ENCODE measurements at regions not wholly inside any gene's neighbourhood (a gene's known extent, or its start where the extent isn't known, plus 50 kb on each side); places are given as distances from the start of the nearest gene placed in this dataset.

- in situ Hi-C loops (cut with HindIII; ENCODE audit: low pct_unique_long_range_greater_than_20kb, low sequenced_read_pairs): no loop called here
- peak; percentile 58 to 71 for DNase-seq (ENCODE audit: low read depth in 1 of 2, low spot score in 1 of 2)
- TF ChIP-seq JUND (IDR thresholded peaks at IDR 0.05; ENCODE audit: low read depth): no peak
Observed at GRCh38 chr11:133787379-133788141, 57.8 kb downstream of the SPATA19 start.

DNA sequence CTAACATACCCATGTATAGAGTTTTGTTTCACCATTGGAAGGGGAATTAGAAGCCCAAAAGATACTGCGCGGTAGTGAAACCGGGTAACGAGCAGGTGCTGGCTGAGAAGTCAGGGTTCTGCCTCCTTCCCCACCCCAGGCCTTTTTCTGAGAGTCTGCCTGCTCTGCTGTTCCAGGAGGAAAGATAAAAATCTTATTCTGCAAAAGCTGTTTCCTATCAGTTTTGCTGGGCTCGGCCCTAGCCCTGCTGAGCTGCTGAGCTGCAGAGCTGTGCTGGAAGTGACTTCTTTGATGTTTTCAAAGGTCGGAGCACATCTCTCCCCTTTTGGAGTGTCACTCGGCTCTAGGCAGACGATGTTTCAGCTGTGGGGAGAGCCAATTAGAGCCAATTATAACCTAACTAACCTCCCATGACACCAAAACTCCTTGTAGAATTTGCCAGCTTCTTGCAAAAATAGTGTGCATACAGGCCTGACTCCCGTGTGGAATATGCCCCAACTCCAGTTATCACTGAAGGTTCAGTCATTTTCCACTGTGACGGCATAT is 59.4 kb downstream of the SPATA19 start:
- TF ChIP-seq JUND (IDR thresholded peaks at IDR 0.05; ENCODE audit: low read depth): no peak
- in situ Hi-C loops (cut with HindIII; ENCODE audit: low pct_unique_long_range_greater_than_20kb, low sequenced_read_pairs): no loop called here
- no peak for DNase-seq (ENCODE audit: low read depth in 1 of 2, low spot score in 1 of 2)

DNA sequence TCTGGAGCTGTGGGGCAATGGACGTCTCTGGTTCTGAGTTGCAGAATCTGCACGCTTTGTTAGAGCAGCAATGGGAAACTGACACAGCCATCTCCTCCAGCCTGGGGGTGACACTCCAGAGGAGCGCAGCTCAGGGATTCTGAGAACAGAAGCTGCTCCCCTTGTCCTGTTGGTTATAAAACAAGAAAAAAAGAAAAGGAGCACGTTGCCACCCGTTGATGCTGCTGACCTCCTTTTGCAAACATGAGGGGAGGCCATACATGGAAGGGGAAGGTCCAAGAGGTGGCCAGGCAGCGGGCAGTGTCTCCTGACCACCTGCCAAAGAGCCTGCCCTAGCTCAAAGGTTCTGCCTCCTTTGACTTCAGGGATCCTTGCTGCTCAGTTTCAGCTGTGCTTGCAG is 61.0 kb downstream of the SPATA19 start:
- in situ Hi-C loops (cut with HindIII; ENCODE audit: low pct_unique_long_range_greater_than_20kb, low sequenced_read_pairs): no loop called here
- no peak for DNase-seq (ENCODE audit: low read depth in 1 of 2, low spot score in 1 of 2)
- no peak for TF ChIP-seq JUND (IDR thresholded peaks at IDR 0.05; ENCODE audit: low read depth)

- in situ Hi-C loops (cut with HindIII; ENCODE audit: low pct_unique_long_range_greater_than_20kb, low sequenced_read_pairs): no loop called here
Observed at GRCh38 chr11:133782116-133782725, 63.1 kb downstream of the SPATA19 start.

DNA sequence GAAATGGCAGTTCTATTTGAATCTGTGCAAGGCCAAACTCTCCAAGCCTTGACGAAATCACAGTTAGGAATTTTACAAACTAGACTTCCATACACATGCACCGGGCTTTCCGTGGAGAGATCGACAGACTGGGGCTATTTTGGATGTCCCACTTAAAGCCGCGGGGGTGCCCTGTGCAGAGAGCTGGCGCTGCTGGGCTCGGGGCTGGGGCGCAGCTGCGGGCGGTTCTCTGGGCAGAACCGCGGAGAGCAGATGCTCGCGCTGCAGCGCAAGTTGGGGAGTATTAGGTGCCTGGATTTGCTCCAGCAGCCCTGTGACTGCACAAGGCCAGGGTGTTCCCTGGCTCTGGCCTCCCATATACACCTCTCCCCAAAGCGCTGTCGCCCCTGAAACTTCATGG is 67.2 kb downstream of the SPATA19 start:
- in situ Hi-C loops (cut with HindIII; ENCODE audit: low pct_unique_long_range_greater_than_20kb, low sequenced_read_pairs): no loop called here
- no peak for TF ChIP-seq JUND (IDR thresholded peaks at IDR 0.05; ENCODE audit: low read depth)
- peak in 1 of 2 experiments; percentile 39 for DNase-seq (ENCODE audit: low read depth in 1 of 2, low spot score in 1 of 2)

More at GRCh38 chr11:133782116-133782725, 63.1 kb downstream of the SPATA19 start:
- TF ChIP-seq JUND (IDR thresholded peaks at IDR 0.05; ENCODE audit: low read depth): no peak
- DNase-seq (ENCODE audit: low read depth in 1 of 2, low spot score in 1 of 2): no peak

- DNase-seq (ENCODE audit: low read depth in 1 of 2, low spot score in 1 of 2): no peak
- TF ChIP-seq JUND (IDR thresholded peaks at IDR 0.05; ENCODE audit: low read depth): no peak
- in situ Hi-C loops (cut with HindIII; ENCODE audit: low pct_unique_long_range_greater_than_20kb, low sequenced_read_pairs): no loop called here
Observed at GRCh38 chr11:133776671-133777367, 68.5 kb downstream of the SPATA19 start.

GRCh38 chr11:133762538-133762937 is 82.8 kb downstream of the SPATA19 start:
- in situ Hi-C loops (cut with HindIII; ENCODE audit: low pct_unique_long_range_greater_than_20kb, low sequenced_read_pairs): no loop called here
- no peak for DNase-seq (ENCODE audit: low read depth in 1 of 2, low spot score in 1 of 2)
- no peak for TF ChIP-seq JUND (IDR thresholded peaks at IDR 0.05; ENCODE audit: low read depth)

GRCh38 chr11:133753150-133753549 is 92.2 kb downstream of the SPATA19 start:
- DNase-seq (ENCODE audit: low read depth in 1 of 2, low spot score in 1 of 2): no peak
- no peak for TF ChIP-seq JUND (IDR thresholded peaks at IDR 0.05; ENCODE audit: low read depth)
- in situ Hi-C loops (cut with HindIII; ENCODE audit: low pct_unique_long_range_greater_than_20kb, low sequenced_read_pairs): no loop called here

- in situ Hi-C loops (cut with HindIII; ENCODE audit: low pct_unique_long_range_greater_than_20kb, low sequenced_read_pairs): no loop called here
- no peak for TF ChIP-seq JUND (IDR thresholded peaks at IDR 0.05; ENCODE audit: low read depth)
- no peak for DNase-seq (ENCODE audit: low read depth in 1 of 2, low spot score in 1 of 2)
Observed at GRCh38 chr11:133749841-133750240, 95.5 kb downstream of the SPATA19 start.

DNA sequence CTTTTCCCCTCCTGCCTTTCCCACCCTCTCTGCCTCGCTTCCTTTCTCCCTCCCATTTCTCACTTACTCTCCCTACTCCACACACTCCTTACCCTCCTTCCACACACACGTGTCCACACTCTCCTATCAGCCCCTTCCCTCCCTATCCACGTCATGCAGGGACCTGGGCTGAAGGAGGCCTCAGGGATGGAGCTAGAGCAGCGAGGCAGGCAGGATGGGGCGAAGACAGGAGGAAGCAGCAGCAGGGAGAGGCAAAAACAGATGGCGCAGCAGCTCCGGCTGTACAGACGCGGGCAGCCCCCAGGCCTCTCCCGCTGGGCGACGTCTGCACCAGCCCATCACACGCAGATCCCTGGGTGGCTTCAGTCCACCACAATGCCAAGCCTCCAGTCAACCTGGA is 97.9 kb downstream of the SPATA19 start:
- no peak for TF ChIP-seq JUND (IDR thresholded peaks at IDR 0.05; ENCODE audit: low read depth)
- no peak for DNase-seq (ENCODE audit: low read depth in 1 of 2, low spot score in 1 of 2)
- in situ Hi-C loops (cut with HindIII; ENCODE audit: low pct_unique_long_range_greater_than_20kb, low sequenced_read_pairs): no loop called here

- no peak for DNase-seq (ENCODE audit: low read depth in 1 of 2, low spot score in 1 of 2)
- TF ChIP-seq JUND (IDR thresholded peaks at IDR 0.05; ENCODE audit: low read depth): no peak
- in situ Hi-C loops (cut with HindIII; ENCODE audit: low pct_unique_long_range_greater_than_20kb, low sequenced_read_pairs): no loop called here
Observed at GRCh38 chr11:133746663-133747306, 98.5 kb downstream of the SPATA19 start.

- DNase-seq (ENCODE audit: low read depth in 1 of 2, low spot score in 1 of 2): no peak
- TF ChIP-seq JUND (IDR thresholded peaks at IDR 0.05; ENCODE audit: low read depth): no peak
- in situ Hi-C loops (cut with HindIII; ENCODE audit: low pct_unique_long_range_greater_than_20kb, low sequenced_read_pairs): no loop called here
Observed at GRCh38 chr11:133745791-133746190, 99.5 kb downstream of the SPATA19 start.
